Esophagus squamous epithelium (tissue), 5 donors: ENCODE measurements at regions not wholly inside any gene's neighbourhood (a gene's known extent, or its start where the extent isn't known, plus 50 kb on each side); places are given as distances from the start of the nearest gene placed in this dataset.

ENCODE experiments used
- DNase-seq: peaks from one replicate; lab custom pipeline; 2025; lab: John Stamatoyannopoulos, UW
- H3K27ac ChIP-seq, 4 donors: fragments of 200-600 bp; sonication (generic); one replicate each; pipeline ENCODE4 v1.5.1; 2016 to 2019; ENCODE audit warnings: mild to moderate bottlenecking in 1 of 4
- H3K27me3 ChIP-seq, 4 donors: fragments of 200-600 bp; sonication (generic); 1 replicate in 3 of 4; 2 replicates in 1 of 4; pipeline versions ENCODE4 v1.5.1 to v1.6.0; 2017 to 2021; ENCODE audit warnings: antibody characterized with exemption in 1 of 4
- H3K36me3 ChIP-seq, 3 donors: fragments of 200-600 bp; sonication (generic); one replicate each; pipeline ENCODE4 v1.5.1; 2016 to 2019
- H3K4me1 ChIP-seq, 3 donors: fragments of 200-600 bp; sonication (generic); one replicate each; pipeline ENCODE4 v1.5.1; 2017 to 2019
- H3K4me3 ChIP-seq, 4 donors: fragments of 200-600 bp; sonication (generic); 1 replicate in 3 of 4; 2 replicates in 1 of 4; pipeline ENCODE4 v1.5.1; 2016 to 2019; ENCODE audit warnings: mild to moderate bottlenecking in 2 of 4, moderate library complexity in 1 of 4
- H3K9me3 ChIP-seq, 3 donors: fragments of 200-600 bp; sonication (generic); one replicate each; pipeline ENCODE4 v1.5.1; 2016 to 2019
- POLR2A ChIP-seq, 4 donors: fragments of 450-650 bp; IDR thresholded peaks; one replicate each; pipeline ENCODE4 v1.6.1; 2017; ENCODE audit warnings: antibody characterized with exemption in 4 of 4, mild to moderate bottlenecking in 4 of 4, moderate library complexity in 3 of 4
- WGBS, 2 donors: methylation state at CpG; one replicate each; pipeline ENCODE4 v1.1.5; 2018; 5-methylcytosine and 5-hydroxymethylcytosine counted together
- intact Hi-C: fragments of 100-400 bp; cut with DNase I; formaldehyde crosslinking; loops from one replicate; pipeline ENCODE4 v1.15.0; 2022
- TF ChIP-seq, protein P1 (sequence below), 6 experiments: fragments of 450-650 bp in 4 of 6; fragments of 200-600 bp in 2 of 6; sonication (generic) in 2 of 6; IDR thresholded peaks; one replicate each; pipeline ENCODE4 v1.5.1; 2016 to 2019; ENCODE audit warnings: antibody characterized with exemption in 6 of 6, mild to moderate bottlenecking in 4 of 6, moderate library complexity in 4 of 6
- donor health status: DM: yes; HTN: yes; CAD: no.

DNA sequence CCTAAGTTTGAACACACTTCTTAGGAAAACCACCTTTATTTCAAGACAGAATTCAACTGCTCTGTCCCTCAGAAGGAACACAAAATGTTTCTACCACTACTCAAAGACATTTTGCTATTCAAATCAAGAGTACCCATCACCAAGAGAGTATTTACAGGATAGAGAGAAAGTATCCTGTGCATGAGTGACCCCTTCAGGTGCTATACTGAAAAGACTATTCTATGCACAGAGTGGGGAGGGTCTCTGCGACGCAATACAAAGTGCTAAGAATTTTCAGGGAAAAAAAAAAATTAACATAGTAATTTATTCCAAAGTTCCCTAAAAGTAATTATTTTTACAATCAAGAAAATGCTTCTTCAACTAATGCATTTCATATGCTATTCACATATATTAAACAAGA lies 346.4 kb upstream of the FAM241A start:
- Histone ChIP-seq H3K36me3 (no peaks in the 10 kb centered on the region), H3K9me3 (no peaks in the 10 kb centered on the region), H3K4me3 (no peak overlapping the region), H3K4me1 (no peaks in the 10 kb centered on the region), H3K27ac (no peak overlapping the region), H3K27me3 (no peaks in the 10 kb centered on the region)
- DNase-seq, result no peak
- WGBS, 2 donors, result 60 to 71% methylated on average over 2 of the region's 2 CpGs
- TF ChIP-seq, protein P1, sequence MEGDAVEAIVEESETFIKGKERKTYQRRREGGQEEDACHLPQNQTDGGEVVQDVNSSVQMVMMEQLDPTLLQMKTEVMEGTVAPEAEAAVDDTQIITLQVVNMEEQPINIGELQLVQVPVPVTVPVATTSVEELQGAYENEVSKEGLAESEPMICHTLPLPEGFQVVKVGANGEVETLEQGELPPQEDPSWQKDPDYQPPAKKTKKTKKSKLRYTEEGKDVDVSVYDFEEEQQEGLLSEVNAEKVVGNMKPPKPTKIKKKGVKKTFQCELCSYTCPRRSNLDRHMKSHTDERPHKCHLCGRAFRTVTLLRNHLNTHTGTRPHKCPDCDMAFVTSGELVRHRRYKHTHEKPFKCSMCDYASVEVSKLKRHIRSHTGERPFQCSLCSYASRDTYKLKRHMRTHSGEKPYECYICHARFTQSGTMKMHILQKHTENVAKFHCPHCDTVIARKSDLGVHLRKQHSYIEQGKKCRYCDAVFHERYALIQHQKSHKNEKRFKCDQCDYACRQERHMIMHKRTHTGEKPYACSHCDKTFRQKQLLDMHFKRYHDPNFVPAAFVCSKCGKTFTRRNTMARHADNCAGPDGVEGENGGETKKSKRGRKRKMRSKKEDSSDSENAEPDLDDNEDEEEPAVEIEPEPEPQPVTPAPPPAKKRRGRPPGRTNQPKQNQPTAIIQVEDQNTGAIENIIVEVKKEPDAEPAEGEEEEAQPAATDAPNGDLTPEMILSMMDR (IDR thresholded peaks at IDR 0.05), result no peak
- TF ChIP-seq POLR2A (IDR thresholded peaks at IDR 0.05), result no peak
- intact Hi-C loops, result no loop called here

DNA sequence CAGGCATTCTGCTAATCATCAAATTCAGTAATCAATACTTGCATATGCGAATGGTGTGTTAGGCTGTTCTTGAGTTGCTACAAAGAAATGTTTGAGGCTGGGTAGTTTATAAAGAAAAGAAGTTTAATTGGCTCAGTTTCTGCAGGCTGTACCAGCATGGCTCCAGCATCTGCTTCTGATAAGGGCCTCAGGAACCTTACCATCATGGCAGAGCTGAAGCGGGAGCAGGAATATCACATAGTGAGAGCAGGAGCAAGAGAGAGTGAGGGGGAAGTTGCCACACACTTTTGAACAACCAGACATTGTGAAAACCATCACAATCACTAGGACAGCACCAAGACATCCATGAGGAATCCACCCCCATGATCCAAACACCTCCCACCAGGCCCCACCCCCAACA lies 344.7 kb upstream of the FAM241A start:
- no peak overlapping the region for H3K4me3 ChIP-seq
- no peaks in the 10 kb centered on the region for H3K9me3 ChIP-seq
- H3K27me3 ChIP-seq, result no peaks in the 10 kb centered on the region
- TF ChIP-seq, protein P1 (IDR thresholded peaks at IDR 0.05), result no peak
- no peak for TF ChIP-seq POLR2A (IDR thresholded peaks at IDR 0.05)
- intact Hi-C loops, result no loop called here
- no peaks in the 10 kb centered on the region for H3K4me1 ChIP-seq
- 77 to 92% methylated on average over 2 of the region's 2 CpGs for WGBS, 2 donors
- H3K27ac ChIP-seq, result no peak overlapping the region
- H3K36me3 ChIP-seq, result no peaks in the 10 kb centered on the region
- DNase-seq, result no peak

GRCh38 chr4:111802191-111802590 lies 343.1 kb upstream of the FAM241A start:
- Histone ChIP-seq H3K4me1 (no peaks in the 10 kb centered on the region), H3K27ac (no peak overlapping the region), H3K4me3 (no peak overlapping the region), H3K9me3 (no peaks in the 10 kb centered on the region), H3K36me3 (no peaks in the 10 kb centered on the region), H3K27me3 (no peaks in the 10 kb centered on the region)
- intact Hi-C loops, result no loop called here
- TF ChIP-seq, protein P1 (IDR thresholded peaks at IDR 0.05), result no peak
- no peak for TF ChIP-seq POLR2A (IDR thresholded peaks at IDR 0.05)
- WGBS, 2 donors, result 28 to 32% methylated on average over 3 of the region's 3 CpGs
- DNase-seq, result no peak

DNA sequence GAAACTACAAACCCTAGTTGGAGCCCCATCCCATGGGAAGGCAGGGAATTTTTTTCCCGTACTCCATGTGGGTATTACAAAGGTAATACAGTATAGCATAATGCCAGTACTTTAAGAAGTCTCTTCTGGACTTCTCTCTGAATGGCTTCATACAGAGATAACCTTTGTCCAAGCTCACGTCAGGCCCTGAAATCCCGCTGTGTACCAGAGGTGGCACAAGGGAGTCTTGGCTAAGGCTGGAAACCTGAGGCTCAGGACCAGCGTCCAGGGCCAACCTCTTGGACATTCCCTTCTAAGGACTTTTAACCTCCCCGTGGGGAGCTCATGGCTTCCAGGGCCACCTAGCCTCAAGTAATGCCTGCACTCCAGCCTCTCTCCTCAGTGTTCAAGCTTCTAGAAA lies 338.9 kb upstream of the FAM241A start:
- WGBS, 2 donors, result 60 to 84% methylated on average over 3 to 5 of the region's 5 CpGs
- Histone ChIP-seq H3K4me3 (no peak overlapping the region), H3K27me3 (no peaks in the 10 kb centered on the region), H3K4me1 (no peaks in the 10 kb centered on the region), H3K9me3 (no peaks in the 10 kb centered on the region), H3K36me3 (no peaks in the 10 kb centered on the region), H3K27ac (no peak overlapping the region)
- TF ChIP-seq, protein P1 (IDR thresholded peaks at IDR 0.05), result no peak
- TF ChIP-seq POLR2A (IDR thresholded peaks at IDR 0.05), result no peak
- intact Hi-C loops, result no loop called here
- no peak for DNase-seq

DNA sequence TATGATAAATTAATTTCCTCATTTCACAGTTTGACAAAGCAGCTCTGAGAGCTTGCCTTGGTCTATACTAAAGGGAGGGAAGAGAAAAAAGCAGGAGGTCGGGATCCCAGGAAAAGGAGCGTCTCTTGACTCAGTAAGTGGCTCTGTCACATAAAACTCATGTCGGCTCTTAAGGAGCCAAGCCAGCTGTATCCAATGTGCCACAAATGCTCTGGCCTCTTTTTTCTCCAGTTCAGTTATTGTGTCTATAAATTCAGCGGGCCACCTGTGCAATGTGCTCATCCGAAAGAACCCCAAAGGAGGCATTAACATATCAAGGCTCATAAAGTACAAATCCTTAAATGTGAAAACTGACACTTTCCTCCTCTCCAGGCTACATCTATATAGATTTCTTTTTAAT lies 337.7 kb upstream of the FAM241A start:
- DNase-seq, result no peak
- no peaks in the 10 kb centered on the region for H3K9me3 ChIP-seq
- H3K36me3 ChIP-seq, result no peaks in the 10 kb centered on the region
- no peaks in the 10 kb centered on the region for H3K27me3 ChIP-seq
- intact Hi-C loops, result no loop called here
- H3K4me3 ChIP-seq, result no peak overlapping the region
- 67 to 78% methylated on average over 5 of the region's 5 CpGs for WGBS, 2 donors
- H3K4me1 ChIP-seq, result no peaks in the 10 kb centered on the region
- TF ChIP-seq POLR2A (IDR thresholded peaks at IDR 0.05), result no peak
- TF ChIP-seq, protein P1 (IDR thresholded peaks at IDR 0.05), result no peak
- H3K27ac ChIP-seq, result no peak overlapping the region
